Tibial artery (tissue), 4 donors: ENCODE measurements at regions not wholly inside any gene's neighbourhood (a gene's known extent, or its start where the extent isn't known, plus 50 kb on each side); places are given as distances from the start of the nearest gene placed in this dataset.

Source experiments
- DNase-seq, 2 donors: peaks; one replicate each; pipeline ENCODE4 v3.0.0-alpha.2; 2019
- H3K27ac ChIP-seq, 2 donors: fragments of 200-600 bp; sonication (generic) in 1 of 2; 1 replicate in 1 of 2; 2 replicates in 1 of 2; pipeline ENCODE4 v1.5.1; 2018 to 2019; ENCODE audit warnings: mild to moderate bottlenecking in 1 of 2
- H3K27me3 ChIP-seq, 2 donors: fragments of 200-600 bp; sonication (generic) in 1 of 2; one replicate each; pipeline versions ENCODE4 v1.5.1 to v1.6.0; 2016 to 2019
- H3K36me3 ChIP-seq, 3 donors: fragments of 200-600 bp; sonication (generic) in 2 of 3; one replicate each; pipeline ENCODE4 v1.5.1; 2016 to 2019; ENCODE audit warnings: mild to moderate bottlenecking in 2 of 3
- H3K4me1 ChIP-seq, 4 donors: fragments of 200-600 bp; sonication (generic) in 2 of 4; 1 replicate in 3 of 4; 2 replicates in 1 of 4; pipeline ENCODE4 v1.5.1; 2016 to 2019
- H3K4me3 ChIP-seq, 2 donors: fragments of 200-600 bp; sonication (generic) in 1 of 2; 1 replicate in 1 of 2; 2 replicates in 1 of 2; pipeline ENCODE4 v1.5.1; 2018 to 2019; ENCODE audit warnings: mild to moderate bottlenecking in 2 of 2
- H3K9me3 ChIP-seq, 3 donors: fragments of 200-600 bp; sonication (generic) in 1 of 3; one replicate each; pipeline ENCODE4 v1.5.1; 2016 to 2019
- CTCF ChIP-seq, 2 experiments: fragments of 200-600 bp in 1 of 2; fragments of 450-650 bp in 1 of 2; IDR thresholded peaks; one replicate each; pipeline ENCODE4 v1.5.1; 2017 to 2019; ENCODE audit warnings: antibody characterized with exemption in 2 of 2, mild to moderate bottlenecking in 1 of 2, moderate library complexity in 1 of 2
- intact Hi-C: fragments of 100-400 bp; cut with DNase I; formaldehyde crosslinking; loops from one replicate; pipeline ENCODE4 v1.15.0; 2023; ENCODE audit warnings: low total_unique reads

GRCh38 chr10:128725531-128725930 lies 599.3 kb upstream of the MKI67 start:
- H3K4me1 ChIP-seq = no peaks in the 10 kb centered on the region
- DNase-seq = no peak
- no peaks in the 10 kb centered on the region for H3K27me3 ChIP-seq
- no peak overlapping the region for H3K4me3 ChIP-seq
- no peaks in the 10 kb centered on the region for H3K9me3 ChIP-seq
- intact Hi-C loops = no loop called here
- H3K36me3 ChIP-seq = no peaks in the 10 kb centered on the region
- TF ChIP-seq CTCF (IDR thresholded peaks at IDR 0.05) = no peak
- H3K27ac ChIP-seq = no peak overlapping the region

- no peaks in the 10 kb centered on the region for H3K4me1 ChIP-seq
- H3K9me3 ChIP-seq = no peaks in the 10 kb centered on the region
- H3K27ac ChIP-seq = no peak overlapping the region
- TF ChIP-seq CTCF (IDR thresholded peaks at IDR 0.05) = no peak
- no peaks in the 10 kb centered on the region for H3K36me3 ChIP-seq
- H3K4me3 ChIP-seq = no peak overlapping the region
- intact Hi-C loops = no loop called here
- H3K27me3 ChIP-seq = no peaks in the 10 kb centered on the region
- DNase-seq = no peak
Measured at GRCh38 chr10:128727114-128727513, 600.9 kb upstream of the MKI67 start.

GRCh38 chr10:128729910-128730420 lies 603.7 kb upstream of the MKI67 start:
- intact Hi-C loops = no loop called here
- Histone ChIP-seq H3K36me3 (no peaks in the 10 kb centered on the region), H3K4me3 (no peak overlapping the region), H3K27ac (no peak overlapping the region), H3K27me3 (no peaks in the 10 kb centered on the region), H3K4me1 (no peaks in the 10 kb centered on the region), H3K9me3 (no peaks in the 10 kb centered on the region)
- no peak for TF ChIP-seq CTCF (IDR thresholded peaks at IDR 0.05)
- DNase-seq = no peak

GRCh38 chr10:128730922-128731321 lies 604.7 kb upstream of the MKI67 start:
- H3K9me3 ChIP-seq = no peaks in the 10 kb centered on the region
- intact Hi-C loops = no loop called here
- no peaks in the 10 kb centered on the region for H3K4me1 ChIP-seq
- no peaks in the 10 kb centered on the region for H3K36me3 ChIP-seq
- H3K27ac ChIP-seq = no peak overlapping the region
- no peak for TF ChIP-seq CTCF (IDR thresholded peaks at IDR 0.05)
- DNase-seq = no peak
- no peaks in the 10 kb centered on the region for H3K27me3 ChIP-seq
- H3K4me3 ChIP-seq = no peak overlapping the region

- intact Hi-C loops = no loop called here
- no peaks in the 10 kb centered on the region for H3K36me3 ChIP-seq
- TF ChIP-seq CTCF (IDR thresholded peaks at IDR 0.05) = no peak
- H3K9me3 ChIP-seq = no peaks in the 10 kb centered on the region
- H3K4me1 ChIP-seq = no peaks in the 10 kb centered on the region
- DNase-seq = no peak
- H3K4me3 ChIP-seq = no peak overlapping the region
- H3K27ac ChIP-seq = no peak overlapping the region
- no peaks in the 10 kb centered on the region for H3K27me3 ChIP-seq
Measured at GRCh38 chr10:128734161-128734560, 607.9 kb upstream of the MKI67 start.

GRCh38 chr10:128734734-128735133 lies 608.5 kb upstream of the MKI67 start:
- no peak for DNase-seq
- no peaks in the 10 kb centered on the region for H3K9me3 ChIP-seq

More at GRCh38 chr10:128734734-128735133, 608.5 kb upstream of the MKI67 start:
- no peak for TF ChIP-seq CTCF (IDR thresholded peaks at IDR 0.05)
- Histone ChIP-seq H3K27me3 (no peaks in the 10 kb centered on the region), H3K4me3 (no peak overlapping the region), H3K27ac (no peak overlapping the region), H3K36me3 (no peaks in the 10 kb centered on the region), H3K4me1 (no peaks in the 10 kb centered on the region)
- intact Hi-C loops = no loop called here
